ENCODE measurements at regions not wholly inside any gene's neighbourhood (a gene's known extent, or its start where the extent isn't known, plus 50 kb on each side); places are given as distances from the start of the nearest gene placed in this dataset.

DNA sequence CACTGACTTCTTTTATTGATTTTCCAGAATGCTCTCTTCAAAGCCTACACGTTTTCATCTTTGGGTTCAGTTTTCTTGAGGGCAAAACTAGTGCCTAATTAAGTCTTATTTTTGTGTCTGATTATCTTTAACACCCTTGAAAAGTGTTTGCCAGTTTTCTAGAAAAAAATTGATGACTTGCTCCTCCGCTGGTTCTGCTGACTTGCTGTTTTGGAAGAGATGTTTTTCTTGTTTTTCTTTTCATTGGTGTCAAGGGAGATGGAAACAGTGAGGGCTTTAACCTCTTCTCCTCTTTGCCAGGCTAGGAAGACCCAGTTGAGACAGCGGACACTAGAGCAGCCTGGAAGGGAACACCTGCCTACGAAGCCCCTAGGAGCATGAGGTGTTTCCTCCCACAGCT is 123.7 kb upstream of the EEPD1 start:
- TF ChIP-seq, protein P1, sequence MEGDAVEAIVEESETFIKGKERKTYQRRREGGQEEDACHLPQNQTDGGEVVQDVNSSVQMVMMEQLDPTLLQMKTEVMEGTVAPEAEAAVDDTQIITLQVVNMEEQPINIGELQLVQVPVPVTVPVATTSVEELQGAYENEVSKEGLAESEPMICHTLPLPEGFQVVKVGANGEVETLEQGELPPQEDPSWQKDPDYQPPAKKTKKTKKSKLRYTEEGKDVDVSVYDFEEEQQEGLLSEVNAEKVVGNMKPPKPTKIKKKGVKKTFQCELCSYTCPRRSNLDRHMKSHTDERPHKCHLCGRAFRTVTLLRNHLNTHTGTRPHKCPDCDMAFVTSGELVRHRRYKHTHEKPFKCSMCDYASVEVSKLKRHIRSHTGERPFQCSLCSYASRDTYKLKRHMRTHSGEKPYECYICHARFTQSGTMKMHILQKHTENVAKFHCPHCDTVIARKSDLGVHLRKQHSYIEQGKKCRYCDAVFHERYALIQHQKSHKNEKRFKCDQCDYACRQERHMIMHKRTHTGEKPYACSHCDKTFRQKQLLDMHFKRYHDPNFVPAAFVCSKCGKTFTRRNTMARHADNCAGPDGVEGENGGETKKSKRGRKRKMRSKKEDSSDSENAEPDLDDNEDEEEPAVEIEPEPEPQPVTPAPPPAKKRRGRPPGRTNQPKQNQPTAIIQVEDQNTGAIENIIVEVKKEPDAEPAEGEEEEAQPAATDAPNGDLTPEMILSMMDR (IDR thresholded peaks at IDR 0.05; ENCODE audit: insufficient read depth, low read depth, low read length) = no peak
- no peak for DNase-seq (ENCODE audit: low read depth)
- H3K27me3 ChIP-seq (ENCODE audit: control insufficient read depth, insufficient read depth, low read length) = peaks cover 3% of the 10 kb centered on the region
- ChIA-PET CTCF (interaction anchor here (1.2 kb wide), 1 partner anchor 9 kb away, joined by 3 read pairs; no protein-coding TSS in a partner anchor), POLR2A (no interaction called here)
- H3K36me3 ChIP-seq (ENCODE audit: control insufficient read depth, insufficient read depth, low read length) = no peaks in the 10 kb centered on the region
- H3K4me3 ChIP-seq (ENCODE audit: low read depth, low read length) = no peak overlapping the region

DNA sequence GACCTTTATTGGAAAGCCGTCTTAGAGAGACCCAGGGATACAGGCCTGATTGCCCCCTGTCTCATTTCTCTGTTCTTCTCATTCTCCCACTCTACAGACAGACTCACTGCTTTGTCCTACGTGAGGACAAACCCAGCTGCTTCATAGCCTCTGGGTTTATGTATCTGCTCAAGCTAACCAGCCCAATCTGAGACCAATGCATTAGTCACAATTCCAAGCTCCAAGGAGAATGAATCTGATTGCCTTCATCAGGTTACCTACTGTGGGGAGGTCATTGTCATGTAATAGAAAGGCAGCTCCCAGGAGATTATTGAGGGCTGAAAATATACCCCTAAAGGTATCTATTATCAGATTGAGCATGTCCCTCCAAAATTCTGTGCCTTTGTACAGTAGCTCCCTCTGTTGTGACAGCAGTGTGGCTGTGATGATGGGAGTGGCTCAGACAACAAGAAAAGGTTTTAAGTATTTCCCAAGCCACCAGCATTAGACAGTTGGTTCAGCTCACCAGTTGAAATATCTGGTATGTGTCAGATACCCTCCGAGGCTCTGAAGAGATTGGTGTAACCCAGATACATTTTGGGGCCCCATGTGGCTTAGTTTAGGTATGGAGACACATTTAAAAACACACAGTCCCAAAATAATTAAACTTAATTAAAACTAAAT is 123.1 kb upstream of the EEPD1 start:
- TF ChIP-seq, protein P1 (IDR thresholded peaks at IDR 0.05; ENCODE audit: insufficient read depth, low read depth, low read length) = no peak
- no peak for DNase-seq (ENCODE audit: low read depth)
- H3K36me3 ChIP-seq (ENCODE audit: control insufficient read depth, insufficient read depth, low read length) = no peaks in the 10 kb centered on the region
- CTCF ChIA-PET = interaction anchor here (3.2 kb wide), 1 partner anchor 8 kb away, joined by 14 read pairs; no protein-coding TSS in a partner anchor
- POLR2A ChIA-PET = no interaction called here
- H3K4me3 ChIP-seq (ENCODE audit: low read depth, low read length) = no peak overlapping the region
- H3K27me3 ChIP-seq (ENCODE audit: control insufficient read depth, insufficient read depth, low read length) = peaks cover 3% of the 10 kb centered on the region

DNA sequence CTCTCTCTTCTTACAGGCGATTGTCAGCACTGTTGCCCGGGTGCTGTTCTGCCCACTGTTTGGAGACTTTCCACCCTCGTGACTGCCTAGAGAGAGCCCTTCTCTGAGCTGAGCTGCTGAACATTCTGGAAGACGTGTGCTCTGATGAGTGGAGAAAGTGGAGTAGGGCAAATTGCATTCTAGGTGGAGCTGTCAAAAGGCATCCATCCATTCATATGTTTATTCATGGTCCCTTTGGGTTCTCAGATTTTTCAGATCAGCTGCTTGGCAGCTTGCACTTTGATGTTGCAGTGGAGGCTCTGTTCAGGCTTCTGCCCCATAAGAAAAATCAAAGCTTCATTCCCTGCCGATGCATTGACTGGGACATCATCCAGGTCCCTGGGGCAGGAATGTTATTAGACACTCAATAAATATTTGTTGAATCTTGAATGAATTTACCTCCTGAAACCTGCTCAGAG is 120.7 kb upstream of the EEPD1 start:
- no peak overlapping the region for H3K4me3 ChIP-seq (ENCODE audit: low read depth, low read length)
- no peaks in the 10 kb centered on the region for H3K36me3 ChIP-seq (ENCODE audit: control insufficient read depth, insufficient read depth, low read length)
- CTCF ChIA-PET = interaction anchor here (0.8 to 3.2 kb wide), 4 partner anchors 11 to 47 kb away, joined by 3 to 14 read pairs (median 4); no protein-coding TSS in a partner anchor
- POLR2A ChIA-PET = no interaction called here
- H3K27me3 ChIP-seq (ENCODE audit: control insufficient read depth, insufficient read depth, low read length) = peaks cover 3% of the 10 kb centered on the region; the same call in 1 of the 2 replicates
- TF ChIP-seq, protein P1 (IDR thresholded peaks at IDR 0.05; ENCODE audit: insufficient read depth, low read depth, low read length) = no peak
- DNase-seq (ENCODE audit: low read depth) = no peak

DNA sequence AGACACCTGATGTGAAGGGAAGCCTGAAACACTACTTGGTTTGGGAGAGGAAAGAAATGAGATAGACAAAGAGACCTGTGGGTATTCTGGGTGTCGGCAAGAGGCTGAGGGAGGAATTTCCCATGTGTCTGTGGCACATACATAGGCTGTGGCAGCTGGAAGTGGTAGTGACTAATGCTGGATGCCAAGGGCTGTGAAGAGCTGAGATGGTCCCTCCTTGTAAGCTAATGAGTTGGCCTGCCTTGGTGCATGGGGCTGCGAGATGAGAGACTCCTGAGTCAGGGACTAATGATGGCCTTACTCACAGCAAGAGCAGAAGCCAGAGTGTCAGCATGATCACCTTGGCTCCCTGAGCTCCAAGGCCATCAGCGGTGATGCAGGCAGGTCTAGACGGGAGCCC is 119.0 kb upstream of the EEPD1 start:
- no peaks in the 10 kb centered on the region for H3K36me3 ChIP-seq (ENCODE audit: control insufficient read depth, insufficient read depth, low read length)
- DNase-seq (ENCODE audit: low read depth) = no peak
- TF ChIP-seq, protein P1 (IDR thresholded peaks at IDR 0.05; ENCODE audit: insufficient read depth, low read depth, low read length) = no peak
- no peak overlapping the region for H3K4me3 ChIP-seq (ENCODE audit: low read depth, low read length)
- CTCF ChIA-PET = interaction anchor here (0.5 to 1.9 kb wide), 3 partner anchors 14 to 210 kb away, joined by 3 to 5 read pairs (median 4); no protein-coding TSS in a partner anchor
- POLR2A ChIA-PET = no interaction called here
- peaks cover 3% of the 10 kb centered on the region; the same call in 1 of the 2 replicates for H3K27me3 ChIP-seq (ENCODE audit: control insufficient read depth, insufficient read depth, low read length)

DNA sequence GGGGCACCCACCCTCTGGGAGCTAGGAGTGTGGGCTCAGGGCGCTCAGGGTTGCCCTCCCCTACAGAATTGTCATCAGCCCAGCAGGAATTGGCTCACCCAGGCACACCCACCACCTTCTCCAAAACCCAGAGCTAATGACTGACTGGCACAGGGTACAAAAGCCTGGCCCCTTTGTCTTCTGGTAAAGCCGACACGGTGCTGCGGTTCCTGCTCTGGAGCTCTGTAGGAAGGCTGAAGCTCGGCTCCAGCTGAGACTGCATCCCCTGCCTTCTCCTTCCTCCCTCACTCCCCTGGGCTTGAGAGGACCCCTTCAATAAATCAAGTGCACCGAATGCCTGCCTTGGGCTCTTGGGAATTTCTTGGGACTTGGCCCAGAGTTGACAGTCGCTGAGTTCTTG is 117.9 kb upstream of the EEPD1 start:
- no peaks in the 10 kb centered on the region for H3K27me3 ChIP-seq (ENCODE audit: control insufficient read depth, insufficient read depth, low read length)
- H3K36me3 ChIP-seq (ENCODE audit: control insufficient read depth, insufficient read depth, low read length) = no peaks in the 10 kb centered on the region
- TF ChIP-seq, protein P1 (IDR thresholded peaks at IDR 0.05; ENCODE audit: insufficient read depth, low read depth, low read length) = no peak
- no peak overlapping the region for H3K4me3 ChIP-seq (ENCODE audit: low read depth, low read length)
- POLR2A ChIA-PET = interaction anchor here (0.5 kb wide), 1 partner anchor 97 kb away, joined by 3 read pairs; no protein-coding TSS in a partner anchor
- CTCF ChIA-PET = interaction anchor here (1.2 to 1.6 kb wide), 2 partner anchors 15 to 94 kb away, joined by 3 read pairs; no protein-coding TSS in a partner anchor
- DNase-seq (ENCODE audit: low read depth) = no peak

Measured in BJ (cell line).